ENCODE measurements at regions not wholly inside any gene's neighbourhood (a gene's known extent, or its start where the extent isn't known, plus 50 kb on each side); places are given as distances from the start of the nearest gene placed in this dataset.
"Not testable (repeated sequence)": the region's sequence is repeated elsewhere in the genome, so short reads cannot be mapped to it uniquely, and the experiment has no call there.

- peak in 2 of 4 donors; percentile 31 to 49 for DNase-seq (ENCODE audit: low read depth in 4 of 4, low spot score in 3 of 4)
Observed at GRCh38 chr1:203996126-203996525, 76.8 kb upstream of the SOX13 start.

GRCh38 chr1:203998571-203998970, 74.3 kb upstream of the SOX13 start:
- not testable (repeated sequence) for DNase-seq (ENCODE audit: low read depth in 4 of 4, low spot score in 3 of 4)

GRCh38 chr1:203999618-204000017, 73.3 kb upstream of the SOX13 start:
- no peak for DNase-seq (ENCODE audit: low read depth in 4 of 4, low spot score in 3 of 4)

- DNase-seq (ENCODE audit: low read depth in 4 of 4, low spot score in 3 of 4) = no peak
Observed at GRCh38 chr1:204001166-204001901, 71.6 kb upstream of the SOX13 start.

GRCh38 chr1:204002614-204003013, 70.3 kb upstream of the SOX13 start:
- DNase-seq (ENCODE audit: low read depth in 4 of 4, low spot score in 3 of 4) = no peak

GRCh38 chr1:204003536-204003935, 69.4 kb upstream of the SOX13 start:
- no peak for DNase-seq (ENCODE audit: low read depth in 4 of 4, low spot score in 3 of 4)

GRCh38 chr1:204011426-204011825, 61.5 kb upstream of the SOX13 start:
- DNase-seq (ENCODE audit: low read depth in 4 of 4, low spot score in 3 of 4) = no peak

GRCh38 chr1:204013052-204013451, 59.9 kb upstream of the SOX13 start:
- no peak for DNase-seq (ENCODE audit: low read depth in 4 of 4, low spot score in 3 of 4)

GRCh38 chr1:204014336-204014735, 58.6 kb upstream of the SOX13 start:
- no peak for DNase-seq (ENCODE audit: low read depth in 4 of 4, low spot score in 3 of 4)

- not testable (repeated sequence) for DNase-seq (ENCODE audit: low read depth in 4 of 4, low spot score in 3 of 4)
Observed at GRCh38 chr1:204014961-204015360, 58.0 kb upstream of the SOX13 start.

- DNase-seq (ENCODE audit: low read depth in 4 of 4, low spot score in 3 of 4) = no peak
Observed at GRCh38 chr1:204017032-204017431, 55.9 kb upstream of the SOX13 start.

GRCh38 chr1:204018460-204018859, 54.5 kb upstream of the SOX13 start:
- no peak for DNase-seq (ENCODE audit: low read depth in 4 of 4, low spot score in 3 of 4)
